Osteocyte (in vitro differentiated cells): ENCODE measurements at regions not wholly inside any gene's neighbourhood (a gene's known extent, or its start where the extent isn't known, plus 50 kb on each side); places are given as distances from the start of the nearest gene placed in this dataset.

Experiments used
- DNase-seq: peaks from one replicate; pipeline ENCODE4 v3.0.0; 2021; ENCODE audit warnings: mixed read lengths; ENCODE audit not compliant: unreplicated experiment; ENCODE audit errors: extremely low spot score
- H3K27ac Mint-ChIP-seq: one replicate; pipeline ENCODE4 v1.8.0; 2021; ENCODE audit warnings: mild to moderate bottlenecking, mixed read lengths; ENCODE audit not compliant: unreplicated experiment
- H3K27me3 Mint-ChIP-seq: one replicate; pipeline ENCODE4 v1.8.0; 2021; ENCODE audit warnings: mixed read lengths; ENCODE audit not compliant: unreplicated experiment
- H3K36me3 Mint-ChIP-seq: one replicate; pipeline ENCODE4 v1.8.0; 2021; ENCODE audit warnings: mixed read lengths; ENCODE audit not compliant: unreplicated experiment
- H3K4me1 Mint-ChIP-seq: one replicate; pipeline ENCODE4 v1.8.0; 2021; ENCODE audit warnings: mixed read lengths; ENCODE audit not compliant: unreplicated experiment
- H3K4me3 Mint-ChIP-seq: one replicate; pipeline ENCODE4 v1.8.0; 2021; ENCODE audit warnings: mild to moderate bottlenecking, moderate library complexity, mixed read lengths; ENCODE audit not compliant: unreplicated experiment
- H3K9me3 Mint-ChIP-seq: one replicate; pipeline ENCODE4 v1.8.0; 2021; ENCODE audit warnings: mixed read lengths; ENCODE audit not compliant: unreplicated experiment
- CTCF ChIP-seq: fragments of 200-600 bp; sonication (generic); IDR thresholded peaks from 2 replicates; pipeline ENCODE4 v1.5.0; 2021; ENCODE audit warnings: antibody characterized with exemption, mild to moderate bottlenecking, moderate library complexity

- H3K9me3 Mint-ChIP-seq = peaks cover 5% of the 10 kb centered on the region
- no peak overlapping the region for H3K27ac Mint-ChIP-seq
- no peaks in the 10 kb centered on the region for H3K27me3 Mint-ChIP-seq
- H3K4me3 Mint-ChIP-seq = no peak overlapping the region
- no peaks in the 10 kb centered on the region for H3K36me3 Mint-ChIP-seq
- TF ChIP-seq CTCF = no peak
- H3K4me1 Mint-ChIP-seq = no peaks in the 10 kb centered on the region
- no peak for DNase-seq
Measured at GRCh38 chr2:23019476-23019875, 365.5 kb upstream of the KLHL29 start.

GRCh38 chr2:23020659-23021058 lies 364.3 kb upstream of the KLHL29 start:
- Mint-ChIP-seq H3K36me3 (no peaks in the 10 kb centered on the region), H3K9me3 (peaks cover 5% of the 10 kb centered on the region), H3K4me3 (no peak overlapping the region), H3K4me1 (no peaks in the 10 kb centered on the region), H3K27me3 (no peaks in the 10 kb centered on the region), H3K27ac (no peak overlapping the region)
- DNase-seq = no peak
- TF ChIP-seq CTCF = no peak

- Mint-ChIP-seq H3K4me3 (no peak overlapping the region), H3K4me1 (no peaks in the 10 kb centered on the region), H3K27me3 (no peaks in the 10 kb centered on the region), H3K36me3 (no peaks in the 10 kb centered on the region), H3K27ac (no peak overlapping the region), H3K9me3 (peaks cover 5% of the 10 kb centered on the region)
- DNase-seq = no peak
- no peak for TF ChIP-seq CTCF
Measured at GRCh38 chr2:23021311-23022120, 363.5 kb upstream of the KLHL29 start.

GRCh38 chr2:23023722-23024121 lies 361.3 kb upstream of the KLHL29 start:
- Mint-ChIP-seq H3K9me3 (peaks cover 9% of the 10 kb centered on the region), H3K36me3 (no peaks in the 10 kb centered on the region), H3K4me1 (no peaks in the 10 kb centered on the region), H3K4me3 (no peak overlapping the region), H3K27me3 (no peaks in the 10 kb centered on the region), H3K27ac (no peak overlapping the region)
- no peak for TF ChIP-seq CTCF
- DNase-seq = no peak

GRCh38 chr2:23026671-23027070 lies 358.3 kb upstream of the KLHL29 start:
- no peaks in the 10 kb centered on the region for H3K36me3 Mint-ChIP-seq
- no peak overlapping the region for H3K27ac Mint-ChIP-seq
- H3K27me3 Mint-ChIP-seq = no peaks in the 10 kb centered on the region
- DNase-seq = no peak
- no peaks in the 10 kb centered on the region for H3K4me1 Mint-ChIP-seq
- H3K4me3 Mint-ChIP-seq = no peak overlapping the region
- H3K9me3 Mint-ChIP-seq = peaks cover 9% of the 10 kb centered on the region
- no peak for TF ChIP-seq CTCF
